Upper lobe of right lung (tissue), 1 donor: ENCODE measurements at regions not wholly inside any gene's neighbourhood (a gene's known extent, or its start where the extent isn't known, plus 50 kb on each side); places are given as distances from the start of the nearest gene placed in this dataset.

Source experiments
- ATAC-seq: fragments of 200-7000 bp; cut with Tn5 transposase; one replicate; pipeline ENCODE4 v1.9.1; 2020; ENCODE audit warnings: mild to moderate bottlenecking, moderate library complexity
- DNase-seq: peaks from one replicate; pipeline ENCODE4 v3.0.0-alpha.2; 2020
- H3K27ac ChIP-seq: fragments of 200-600 bp; one replicate; pipeline ENCODE4 v1.8.0; 2022
- H3K27me3 ChIP-seq: fragments of 200-600 bp; one replicate; pipeline ENCODE4 v1.8.0; 2022; ENCODE audit warnings: mild to moderate bottlenecking
- H3K36me3 ChIP-seq: fragments of 200-600 bp; one replicate; pipeline ENCODE4 v1.8.0; 2022
- H3K4me1 ChIP-seq: fragments of 200-600 bp; one replicate; pipeline ENCODE4 v1.8.0; 2022
- H3K4me3 ChIP-seq: fragments of 200-600 bp; one replicate; pipeline ENCODE4 v1.8.0; 2022; ENCODE audit warnings: mild to moderate bottlenecking
- H3K9me3 ChIP-seq: fragments of 200-600 bp; one replicate; pipeline ENCODE4 v1.8.0; 2022
- intact Hi-C: fragments of 100-400 bp; cut with DNase I; formaldehyde crosslinking; loops from one replicate; pipeline ENCODE4 v1.11.0; 2022
- TF ChIP-seq, protein P1 (sequence below): fragments of 200-600 bp; IDR thresholded peaks from one replicate; pipeline ENCODE4 v1.8.0; 2022; ENCODE audit warnings: antibody characterized with exemption
- donor health status: DM: no; HTN: yes; CAD: no; lungs with severe emphysema.

DNA sequence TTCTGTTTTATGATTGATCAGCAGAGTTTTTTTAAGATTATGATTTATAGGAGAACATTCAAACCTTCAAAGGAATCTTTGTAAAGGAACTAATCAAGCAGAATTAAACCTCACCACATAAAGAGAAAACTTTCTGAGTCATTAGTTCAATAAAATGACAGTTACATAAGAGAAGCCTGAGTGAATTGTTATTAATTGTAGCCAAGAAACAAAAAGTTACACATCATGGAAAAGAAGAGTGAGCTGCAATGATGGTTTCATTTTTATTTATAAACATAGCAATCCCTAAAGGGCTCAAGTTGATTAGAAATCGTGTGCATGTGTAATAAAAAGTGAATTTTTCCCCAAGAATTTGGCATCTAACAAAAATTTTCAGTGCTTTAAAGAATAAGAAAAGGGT lies 731.4 kb downstream of the LTN1 start:
- Histone ChIP-seq H3K36me3 (no peaks in the 10 kb centered on the region), H3K27me3 (no peaks in the 10 kb centered on the region), H3K4me1 (no peaks in the 10 kb centered on the region), H3K4me3 (no peak overlapping the region), H3K27ac (no peak overlapping the region), H3K9me3 (no peaks in the 10 kb centered on the region)
- ATAC-seq (no peak), DNase-seq (no peak)
- TF ChIP-seq, protein P1, sequence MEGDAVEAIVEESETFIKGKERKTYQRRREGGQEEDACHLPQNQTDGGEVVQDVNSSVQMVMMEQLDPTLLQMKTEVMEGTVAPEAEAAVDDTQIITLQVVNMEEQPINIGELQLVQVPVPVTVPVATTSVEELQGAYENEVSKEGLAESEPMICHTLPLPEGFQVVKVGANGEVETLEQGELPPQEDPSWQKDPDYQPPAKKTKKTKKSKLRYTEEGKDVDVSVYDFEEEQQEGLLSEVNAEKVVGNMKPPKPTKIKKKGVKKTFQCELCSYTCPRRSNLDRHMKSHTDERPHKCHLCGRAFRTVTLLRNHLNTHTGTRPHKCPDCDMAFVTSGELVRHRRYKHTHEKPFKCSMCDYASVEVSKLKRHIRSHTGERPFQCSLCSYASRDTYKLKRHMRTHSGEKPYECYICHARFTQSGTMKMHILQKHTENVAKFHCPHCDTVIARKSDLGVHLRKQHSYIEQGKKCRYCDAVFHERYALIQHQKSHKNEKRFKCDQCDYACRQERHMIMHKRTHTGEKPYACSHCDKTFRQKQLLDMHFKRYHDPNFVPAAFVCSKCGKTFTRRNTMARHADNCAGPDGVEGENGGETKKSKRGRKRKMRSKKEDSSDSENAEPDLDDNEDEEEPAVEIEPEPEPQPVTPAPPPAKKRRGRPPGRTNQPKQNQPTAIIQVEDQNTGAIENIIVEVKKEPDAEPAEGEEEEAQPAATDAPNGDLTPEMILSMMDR: no peak
- intact Hi-C loops: no loop called here

DNA sequence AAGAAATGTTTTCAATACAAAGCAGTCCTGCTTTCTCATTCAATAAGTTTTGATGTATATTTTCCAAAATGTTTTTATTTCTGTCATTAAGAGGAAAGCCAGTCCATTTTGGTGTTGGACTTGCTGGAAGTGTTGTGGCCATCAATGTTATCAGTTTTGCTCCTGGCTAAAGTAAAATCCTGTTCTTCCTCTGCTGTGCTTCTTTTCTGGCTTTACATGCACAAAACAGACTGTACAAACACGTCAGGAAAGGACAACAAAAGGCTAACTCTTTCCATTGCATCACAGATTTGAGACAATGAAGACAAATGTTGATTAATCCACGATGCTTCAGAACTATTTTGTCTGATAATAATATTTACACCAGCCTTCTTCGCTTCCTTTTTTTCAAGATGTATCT lies 735.4 kb downstream of the LTN1 start:
- no peak overlapping the region for H3K4me3 ChIP-seq
- H3K9me3 ChIP-seq: no peaks in the 10 kb centered on the region
- H3K36me3 ChIP-seq: no peaks in the 10 kb centered on the region
- ATAC-seq (no peak), DNase-seq (no peak)
- no peak overlapping the region for H3K27ac ChIP-seq
- intact Hi-C loops: no loop called here
- TF ChIP-seq, protein P1: no peak
- no peaks in the 10 kb centered on the region for H3K4me1 ChIP-seq
- H3K27me3 ChIP-seq: no peaks in the 10 kb centered on the region

DNA sequence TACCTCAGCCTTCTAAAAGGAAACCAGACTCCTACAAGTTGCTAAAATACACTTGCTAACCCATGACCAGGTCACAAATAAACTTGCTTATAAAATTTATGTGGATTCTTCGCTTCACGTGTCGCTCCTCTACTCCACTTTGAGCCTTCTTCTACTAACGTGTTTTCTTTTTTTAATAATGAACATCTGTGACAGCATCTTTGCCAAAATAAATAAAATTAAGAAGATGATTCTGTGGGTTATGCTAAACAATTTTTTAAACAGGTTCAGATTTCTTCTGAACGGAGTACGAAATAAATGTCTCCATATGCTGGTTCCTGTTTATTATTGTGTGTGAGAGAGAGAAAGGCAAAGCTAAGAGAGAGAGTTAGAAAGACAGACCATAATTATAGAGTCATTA lies 735.8 kb downstream of the LTN1 start:
- Histone ChIP-seq H3K27me3 (no peaks in the 10 kb centered on the region), H3K9me3 (no peaks in the 10 kb centered on the region), H3K4me3 (no peak overlapping the region), H3K4me1 (no peaks in the 10 kb centered on the region), H3K27ac (no peak overlapping the region), H3K36me3 (no peaks in the 10 kb centered on the region)
- DNase-seq: no peak
- ATAC-seq: no peak
- TF ChIP-seq, protein P1: no peak
- intact Hi-C loops: no loop called here

DNA sequence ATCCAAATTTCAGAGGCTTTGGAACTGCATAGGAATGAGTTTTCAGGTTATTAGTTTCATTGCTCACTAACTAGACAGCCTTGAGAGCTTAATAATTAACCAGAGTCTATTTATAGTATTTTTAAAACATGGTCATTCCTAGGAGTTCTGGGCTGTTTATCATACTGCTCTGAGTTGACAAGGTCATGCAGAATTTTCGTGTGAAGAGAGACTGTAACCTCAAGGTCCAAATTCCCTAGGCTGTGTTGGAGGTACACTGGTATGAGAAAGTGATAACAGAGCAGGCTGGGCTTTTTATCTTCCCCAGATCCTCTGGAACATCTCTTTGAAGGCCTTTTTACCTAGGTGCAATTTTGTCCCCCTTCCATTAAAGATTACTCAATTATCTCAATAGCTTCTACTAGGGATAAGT lies 736.3 kb downstream of the LTN1 start:
- Histone ChIP-seq H3K4me1 (no peaks in the 10 kb centered on the region), H3K27me3 (no peaks in the 10 kb centered on the region), H3K36me3 (no peaks in the 10 kb centered on the region), H3K9me3 (no peaks in the 10 kb centered on the region), H3K4me3 (no peak overlapping the region), H3K27ac (no peak overlapping the region)
- ATAC-seq: no peak
- no peak for DNase-seq
- TF ChIP-seq, protein P1: no peak
- intact Hi-C loops: no loop called here

DNA sequence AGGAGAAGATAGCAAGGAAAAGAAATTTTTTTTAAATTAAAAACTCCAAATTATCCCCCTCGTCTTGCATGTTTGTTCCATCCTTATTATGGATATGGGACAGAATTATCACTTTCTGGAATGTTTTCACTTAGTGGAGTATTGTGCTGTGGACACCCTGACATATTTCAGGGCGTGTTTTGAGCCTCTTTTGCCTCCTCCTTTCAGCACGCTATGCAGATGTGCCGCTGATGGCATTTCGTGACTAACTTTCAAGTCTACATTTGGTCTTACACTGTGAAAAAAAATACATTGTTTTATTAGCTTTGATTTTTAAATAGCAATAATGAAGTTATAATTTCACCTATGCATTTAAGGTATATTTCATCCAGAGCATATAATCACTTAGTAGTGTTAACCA lies 738.7 kb downstream of the LTN1 start:
- TF ChIP-seq, protein P1: no peak
- Histone ChIP-seq H3K4me3 (no peak overlapping the region), H3K27me3 (no peaks in the 10 kb centered on the region), H3K4me1 (no peaks in the 10 kb centered on the region), H3K9me3 (no peaks in the 10 kb centered on the region), H3K27ac (no peak overlapping the region), H3K36me3 (no peaks in the 10 kb centered on the region)
- ATAC-seq: no peak
- intact Hi-C loops: no loop called here
- DNase-seq: no peak

DNA sequence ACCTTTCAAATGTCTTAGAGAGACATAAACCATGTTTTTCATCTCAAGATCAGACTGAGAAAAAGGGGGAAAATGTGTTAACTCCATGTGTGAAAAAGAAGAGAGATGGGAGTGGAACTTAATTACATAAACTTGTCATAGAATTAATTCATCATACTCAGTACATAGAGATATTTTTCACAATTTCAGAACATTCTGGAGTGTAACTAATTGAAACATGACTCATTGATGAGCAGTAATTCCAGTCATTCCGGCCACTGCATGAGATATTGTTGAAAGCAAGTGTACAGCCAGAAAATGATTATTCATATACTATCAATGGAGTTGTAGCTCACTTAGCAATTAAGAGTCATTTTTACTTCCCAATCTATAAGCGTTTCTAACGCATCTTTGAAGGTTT lies 739.3 kb downstream of the LTN1 start:
- Histone ChIP-seq H3K9me3 (no peaks in the 10 kb centered on the region), H3K4me3 (no peak overlapping the region), H3K4me1 (no peaks in the 10 kb centered on the region), H3K27me3 (no peaks in the 10 kb centered on the region), H3K36me3 (no peaks in the 10 kb centered on the region), H3K27ac (no peak overlapping the region)
- intact Hi-C loops: no loop called here
- ATAC-seq: no peak
- TF ChIP-seq, protein P1: no peak
- DNase-seq: no peak
